PC-9 (cell line): ENCODE measurements at regions not wholly inside any gene's neighbourhood (a gene's known extent, or its start where the extent isn't known, plus 50 kb on each side); places are given as distances from the start of the nearest gene placed in this dataset.

Experiments used
- CTCF ChIP-seq: fragments of 200-600 bp; sonication (generic); conservative IDR thresholded peaks from 2 replicates; pipeline ENCODE4 v1.6.1; 2017; ENCODE audit warnings: mixed run types, antibody characterized with exemption, mild to moderate bottlenecking, moderate library complexity
- EZH2 ChIP-seq: fragments of 200-600 bp; sonication (generic); IDR thresholded peaks from 2 replicates; pipeline ENCODE4 v1.8.0; 2017; ENCODE audit warnings: antibody characterized with exemption, low read depth

GRCh38 chr21:35451276-35451675 lies 402.2 kb upstream of the RUNX1 start:
- TF ChIP-seq CTCF (no peak), EZH2 (no peak)
